Spleen (tissue), 11 donors: ENCODE measurements at regions not wholly inside any gene's neighbourhood (a gene's known extent, or its start where the extent isn't known, plus 50 kb on each side); places are given as distances from the start of the nearest gene placed in this dataset.

Experiments used
- DNase-seq: peaks from one replicate; pipeline ENCODE4 v3.0.0-alpha.2; 2020
- H3K27ac ChIP-seq, 8 donors: fragments of 200-600 bp; sonication (generic) in 7 of 8; 1 replicate in 4 of 8; 2 replicates in 4 of 8; pipeline versions ENCODE4 v1.5.0 to v1.8.0; 2016 to 2021; ENCODE audit warnings: inconsistent platforms in 4 of 8, mild to moderate bottlenecking in 4 of 8, moderate library complexity in 1 of 8
- H3K27me3 ChIP-seq, 7 donors: fragments of 200-600 bp; sonication (generic) in 6 of 7; replicated peaks in 1 of 7; 1 replicate in 4 of 7; 2 replicates in 3 of 7; pipeline versions ENCODE4 v1.5.0 to v1.8.0; 2016 to 2021; ENCODE audit warnings: inconsistent platforms in 3 of 7, mild to moderate bottlenecking in 1 of 7
- H3K36me3 ChIP-seq, 6 donors: fragments of 200-600 bp; sonication (generic) in 5 of 6; 1 replicate in 4 of 6; 2 replicates in 2 of 6; pipeline versions ENCODE4 v1.5.0 to v1.8.0; 2016 to 2021; ENCODE audit warnings: inconsistent platforms in 2 of 6
- H3K4me1 ChIP-seq, 6 donors: fragments of 200-600 bp; sonication (generic) in 5 of 6; 1 replicate in 3 of 6; 2 replicates in 3 of 6; pipeline versions ENCODE4 v1.5.0 to v1.8.0; 2016 to 2021; ENCODE audit warnings: inconsistent platforms in 3 of 6
- H3K4me3 ChIP-seq, 8 donors: fragments of 200-600 bp; sonication (generic) in 7 of 8; 1 replicate in 4 of 8; 2 replicates in 4 of 8; pipeline versions ENCODE4 v1.5.0 to v1.8.0; 2016 to 2021; ENCODE audit warnings: inconsistent platforms in 4 of 8, mild to moderate bottlenecking in 4 of 8, moderate library complexity in 2 of 8
- H3K9me3 ChIP-seq, 8 donors: fragments of 200-600 bp; sonication (generic) in 7 of 8; 1 replicate in 4 of 8; 2 replicates in 4 of 8; pipeline versions ENCODE4 v1.5.0 to v1.8.0; 2016 to 2021; ENCODE audit warnings: inconsistent platforms in 4 of 8
- CTCF ChIP-seq, 11 experiments: fragments of 200-600 bp in 7 of 11; fragments of 450-650 bp in 4 of 11; sonication (generic) in 4 of 11; IDR thresholded peaks in 8 of 11; conservative IDR thresholded peaks in 3 of 11; 1 replicate in 7 of 11; 2 replicates in 4 of 11; pipeline versions ENCODE4 v1.4.0 to v1.8.0; 2016 to 2021; ENCODE audit warnings: antibody characterized with exemption in 11 of 11, inconsistent platforms in 4 of 11, mild to moderate bottlenecking in 1 of 11
- POLR2A ChIP-seq, 3 donors: fragments of 450-650 bp; IDR thresholded peaks; one replicate each; pipeline ENCODE4 v1.5.1; 2017; ENCODE audit warnings: antibody characterized with exemption in 3 of 3, mild to moderate bottlenecking in 1 of 3
- POLR2AphosphoS5 ChIP-seq, 3 donors: sonication (generic); formaldehyde crosslinking; IDR thresholded peaks; one replicate each; pipeline ENCODE4 v1.5.1; 2017; ENCODE audit warnings: antibody characterized with exemption in 3 of 3
- WGBS, 5 donors: extraction: QIAGEN DNeasy Blood & Tissue Kit in 3 of 5; methylation state at CpG; one replicate each; pipeline versions ENCODE4 v1.1.5 to v1.1.7; 2013 to 2018; 5-methylcytosine and 5-hydroxymethylcytosine counted together
- intact Hi-C: fragments of 100-400 bp; cut with DNase I; formaldehyde crosslinking; loops from one replicate; pipeline ENCODE4 v1.15.0; 2023; ENCODE audit warnings: low total_unique reads
- donor health status: healthy with polysubstance abuse.
- donor health status: DM: no; HTN: no; CAD: no; lungs with moderate emphysema.
- donor health status: DM: no; HTN: no; CAD: no.
- donor health status: Bipolar disorder and iron deficiency.
- donor health status: healthy.
- donor health status: DM: no; HTN: no; CAD: no.
- donor health status: DM: yes; HTN: yes; CAD: no.

GRCh38 chr9:118931941-118932340 lies 437.3 kb downstream of the BRINP1 start:
- TF ChIP-seq POLR2A (IDR thresholded peaks at IDR 0.05), result no peak
- no peak for TF ChIP-seq POLR2AphosphoS5 (IDR thresholded peaks at IDR 0.05)
- TF ChIP-seq CTCF (IDR thresholded peaks at IDR 0.05 in 8 of 11, conservative IDR thresholded peaks at IDR 0.05 in 3 of 11), result no peak
- Histone ChIP-seq H3K4me1 (no peaks in the 10 kb centered on the region), H3K4me3 (no peak overlapping the region), H3K27ac (no peak overlapping the region), H3K9me3 (no peaks in the 10 kb centered on the region), H3K36me3 (no peaks in the 10 kb centered on the region), H3K27me3 (no peaks in the 10 kb centered on the region)
- DNase-seq, result no peak
- intact Hi-C loops, result no loop called here
- WGBS, 5 donors, result 48 to 63% (median 52%) methylated on average over 1 of the region's 1 CpG

GRCh38 chr9:118938581-118938980 lies 430.7 kb downstream of the BRINP1 start:
- H3K4me3 ChIP-seq, result no peak overlapping the region
- no peak for DNase-seq
- H3K27me3 ChIP-seq, result no peaks in the 10 kb centered on the region
- intact Hi-C loops, result no loop called here
- no peak for TF ChIP-seq CTCF (IDR thresholded peaks at IDR 0.05 in 8 of 11, conservative IDR thresholded peaks at IDR 0.05 in 3 of 11)
- no peak for TF ChIP-seq POLR2A (IDR thresholded peaks at IDR 0.05)
- TF ChIP-seq POLR2AphosphoS5 (IDR thresholded peaks at IDR 0.05), result no peak
- H3K27ac ChIP-seq, result no peak overlapping the region
- H3K4me1 ChIP-seq, result no peaks in the 10 kb centered on the region
- no peaks in the 10 kb centered on the region for H3K36me3 ChIP-seq
- peaks cover 0 to 9% (median 0%) of the 10 kb centered on the region in 8 donors for H3K9me3 ChIP-seq

- no peak for DNase-seq
- Histone ChIP-seq H3K4me3 (no peak overlapping the region), H3K4me1 (no peaks in the 10 kb centered on the region), H3K27ac (no peak overlapping the region), H3K9me3 (peaks cover 0 to 9% (median 0%) of the 10 kb centered on the region in 8 donors), H3K27me3 (no peaks in the 10 kb centered on the region), H3K36me3 (no peaks in the 10 kb centered on the region)
- TF ChIP-seq CTCF (IDR thresholded peaks at IDR 0.05 in 8 of 11, conservative IDR thresholded peaks at IDR 0.05 in 3 of 11), result no peak
- no peak for TF ChIP-seq POLR2AphosphoS5 (IDR thresholded peaks at IDR 0.05)
- no peak for TF ChIP-seq POLR2A (IDR thresholded peaks at IDR 0.05)
- 26 to 48% (median 36%) methylated on average over 1 of the region's 1 CpG for WGBS, 5 donors
- intact Hi-C loops, result no loop called here
Measured at GRCh38 chr9:118940473-118940872, 428.8 kb downstream of the BRINP1 start.

GRCh38 chr9:118946669-118947068 lies 422.6 kb downstream of the BRINP1 start:
- H3K9me3 ChIP-seq, result no peaks in the 10 kb centered on the region
- no peak for TF ChIP-seq CTCF (IDR thresholded peaks at IDR 0.05 in 8 of 11, conservative IDR thresholded peaks at IDR 0.05 in 3 of 11)
- TF ChIP-seq POLR2A (IDR thresholded peaks at IDR 0.05), result no peak
- no peak for TF ChIP-seq POLR2AphosphoS5 (IDR thresholded peaks at IDR 0.05)
- no peak for DNase-seq
- H3K27me3 ChIP-seq, result no peaks in the 10 kb centered on the region
- WGBS, 5 donors, result 78 to 86% (median 80%) methylated on average over 3 of the region's 3 CpGs
- intact Hi-C loops, result no loop called here
- no peak overlapping the region for H3K27ac ChIP-seq
- H3K4me1 ChIP-seq, result no peaks in the 10 kb centered on the region
- no peaks in the 10 kb centered on the region for H3K36me3 ChIP-seq
- no peak overlapping the region for H3K4me3 ChIP-seq
